NCI-H1105 (cell line): ENCODE measurements at regions not wholly inside any gene's neighbourhood (a gene's known extent, or its start where the extent isn't known, plus 50 kb on each side); places are given as distances from the start of the nearest gene placed in this dataset.
A peak's percentile ranks its signal among the peaks of the same experiment; 100 is the strongest.

ENCODE experiments used
- DNase-seq: peaks from one replicate; lab custom pipeline; 2025; lab: John Stamatoyannopoulos, UW

GRCh38 chr11:95549301-95549700 lies 240.3 kb downstream of the FAM76B start:
- peak; percentile 42 for DNase-seq

GRCh38 chr11:95548416-95548815 lies 241.2 kb downstream of the FAM76B start:
- DNase-seq = no peak

GRCh38 chr11:95547976-95548375 lies 241.6 kb downstream of the FAM76B start:
- DNase-seq = no peak

- no peak for DNase-seq
Observed at GRCh38 chr11:95547186-95547585, 242.4 kb downstream of the FAM76B start.

- no peak for DNase-seq
Observed at GRCh38 chr11:95545116-95545875, 244.3 kb downstream of the FAM76B start.

- DNase-seq = no peak
Observed at GRCh38 chr11:95544095-95544856, 245.3 kb downstream of the FAM76B start.

- no peak for DNase-seq
Observed at GRCh38 chr11:95542868-95543551, 246.6 kb downstream of the FAM76B start.

GRCh38 chr11:95541715-95542114 lies 247.9 kb downstream of the FAM76B start:
- DNase-seq = no peak

- no peak for DNase-seq
Observed at GRCh38 chr11:95536047-95536690, 253.4 kb downstream of the FAM76B start.

GRCh38 chr11:95534809-95535208 lies 254.8 kb downstream of the FAM76B start:
- DNase-seq = no peak

GRCh38 chr11:95534226-95534625 lies 255.4 kb downstream of the FAM76B start:
- DNase-seq = no peak

- DNase-seq = no peak
Observed at GRCh38 chr11:95531116-95531515, 258.5 kb downstream of the FAM76B start.

GRCh38 chr11:95524314-95525036 lies 265.1 kb downstream of the FAM76B start:
- DNase-seq = peak; percentile 83

GRCh38 chr11:95522874-95523273 lies 266.7 kb downstream of the FAM76B start:
- DNase-seq = no peak

GRCh38 chr11:95521862-95522261 lies 267.7 kb downstream of the FAM76B start:
- no peak for DNase-seq

- no peak for DNase-seq
Observed at GRCh38 chr11:95521133-95521542, 268.4 kb downstream of the FAM76B start.

GRCh38 chr11:95520369-95521132 lies 269.0 kb downstream of the FAM76B start:
- DNase-seq = no peak

GRCh38 chr11:95519912-95520311 lies 269.7 kb downstream of the FAM76B start:
- DNase-seq = no peak

GRCh38 chr11:95517453-95517852 lies 272.1 kb downstream of the FAM76B start:
- no peak for DNase-seq

- DNase-seq = no peak
Observed at GRCh38 chr11:95516786-95517185, 272.8 kb downstream of the FAM76B start.

GRCh38 chr11:95516175-95516574 lies 273.4 kb downstream of the FAM76B start:
- DNase-seq = no peak
